Sigmoid colon (tissue), 4 donors: ENCODE measurements at regions not wholly inside any gene's neighbourhood (a gene's known extent, or its start where the extent isn't known, plus 50 kb on each side); places are given as distances from the start of the nearest gene placed in this dataset.
"Not testable (repeated sequence)": the region's sequence is repeated elsewhere in the genome, so short reads cannot be mapped to it uniquely, and the experiment has no call there.

Experiments
- CTCF ChIP-seq, 4 experiments: fragments of 450-650 bp in 3 of 4; fragments of 200-600 bp in 1 of 4; IDR thresholded peaks; one replicate each; pipeline ENCODE4 v1.5.1; 2016 to 2019; ENCODE audit warnings: antibody characterized with exemption in 4 of 4, mild to moderate bottlenecking in 3 of 4, moderate library complexity in 2 of 4
- POLR2A ChIP-seq, 2 donors: fragments of 450-650 bp; IDR thresholded peaks; one replicate each; pipeline ENCODE4 v1.6.1; 2016; ENCODE audit warnings: antibody characterized with exemption in 2 of 2, mild to moderate bottlenecking in 2 of 2, moderate library complexity in 2 of 2
- POLR2AphosphoS5 ChIP-seq, 4 donors: sonication (generic); formaldehyde crosslinking; IDR thresholded peaks; one replicate each; pipeline ENCODE4 v1.6.1; 2017; ENCODE audit warnings: antibody characterized with exemption in 4 of 4

DNA sequence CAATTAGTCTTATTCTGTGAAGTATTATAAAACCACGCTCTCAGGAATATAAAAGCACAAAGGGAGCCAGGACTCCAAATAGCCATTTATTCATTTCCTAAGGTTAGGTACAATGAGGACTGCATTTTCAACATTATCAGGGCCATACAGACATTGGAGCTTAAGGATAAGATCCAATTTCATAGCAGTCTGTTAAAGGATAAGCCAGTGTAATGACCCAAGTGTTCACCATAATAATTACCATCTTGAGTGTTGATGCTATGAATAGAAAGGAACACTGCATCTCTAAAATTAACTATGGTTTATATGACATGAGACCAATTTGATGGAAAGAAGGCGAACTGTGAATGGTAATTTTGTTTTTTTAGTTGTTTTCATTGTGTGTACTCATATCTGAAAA is 403.1 kb downstream of the KCNJ18 start:
- TF ChIP-seq CTCF, POLR2AphosphoS5, POLR2A (IDR thresholded peaks at IDR 0.05): not testable (repeated sequence)
